ENCODE measurements at regions not wholly inside any gene's neighbourhood (a gene's known extent, or its start where the extent isn't known, plus 50 kb on each side); places are given as distances from the start of the nearest gene placed in this dataset.

DNA sequence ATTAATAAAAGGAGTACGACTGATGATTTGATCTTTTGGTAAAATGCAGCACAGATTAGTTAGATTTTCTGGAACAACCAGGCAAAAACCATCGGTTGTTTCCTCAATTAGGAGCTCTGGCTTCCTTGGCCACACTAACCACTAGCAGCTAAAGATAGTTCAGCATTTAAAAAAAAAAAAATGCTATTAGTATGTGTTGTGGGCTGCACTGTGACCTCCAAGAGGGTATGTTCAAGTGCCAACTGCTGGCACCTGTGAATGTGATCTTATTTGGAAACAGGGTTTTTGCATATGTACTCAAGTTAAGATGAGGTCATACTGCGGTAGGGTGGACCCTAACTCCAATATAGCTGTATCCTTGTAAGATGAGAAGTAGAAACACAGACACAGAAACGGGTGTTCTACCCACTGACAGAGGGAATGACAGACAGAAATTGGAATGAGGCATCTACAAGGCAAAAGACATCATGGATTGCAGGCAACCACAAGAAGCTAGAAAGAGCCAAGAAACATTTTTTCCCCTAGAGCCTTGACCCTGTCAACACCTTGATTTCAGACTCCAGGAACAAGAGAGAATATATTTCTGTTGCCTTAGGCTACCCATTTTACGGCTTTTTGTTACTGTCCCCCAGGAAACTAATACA lies 534.6 kb upstream of the ROBO2 start (continued):
- TF ChIP-seq POU5F1 (IDR thresholded peaks at IDR 0.05; ENCODE audit: low read depth, low read length), result no peak
- no peak for TF ChIP-seq BACH1 (IDR thresholded peaks at IDR 0.05; ENCODE audit: low read length)
- TF ChIP-seq RNF2 (IDR thresholded peaks at IDR 0.05; ENCODE audit: borderline replicate concordance, low read depth, low read length, missing control alignments, poor library complexity, severe bottlenecking), result no peak
- TF ChIP-seq RFX5 (IDR thresholded peaks at IDR 0.05; ENCODE audit: borderline replicate concordance, low read depth, low read length), result no peak

Data from H1 (cell line).